ENCODE measurements at regions not wholly inside any gene's neighbourhood (a gene's known extent, or its start where the extent isn't known, plus 50 kb on each side); places are given as distances from the start of the nearest gene placed in this dataset.
"Not testable (repeated sequence)": the region's sequence is repeated elsewhere in the genome, so short reads cannot be mapped to it uniquely, and the experiment has no call there.

GRCh38 chr3:152774230-152774629, 60.7 kb upstream of the P2RY1 start:
- TF ChIP-seq POLR2AphosphoS5 (IDR thresholded peaks at IDR 0.05; ENCODE audit: low read depth); CTCF (IDR thresholded peaks at IDR 0.05; ENCODE audit: insufficient read depth, low read length); SPI1 (IDR thresholded peaks at IDR 0.05; ENCODE audit: borderline replicate concordance, low read depth): not testable (repeated sequence)
